Neural crest cell (in vitro differentiated cells): ENCODE measurements at regions not wholly inside any gene's neighbourhood (a gene's known extent, or its start where the extent isn't known, plus 50 kb on each side); places are given as distances from the start of the nearest gene placed in this dataset.

Experiments used
- DNase-seq: peaks from one replicate; pipeline ENCODE4 v3.0.0; 2021; ENCODE audit warnings: low read depth, mixed read lengths, low spot score
- H3K27ac Mint-ChIP-seq: one replicate; pipeline ENCODE4 v1.8.0; 2021; ENCODE audit warnings: mild to moderate bottlenecking, mixed read lengths; ENCODE audit not compliant: unreplicated experiment
- H3K27me3 Mint-ChIP-seq: 2 replicates; pipeline ENCODE4 v1.8.0; 2021; ENCODE audit warnings: low read depth, mild to moderate bottlenecking, mixed read lengths
- H3K36me3 Mint-ChIP-seq: 2 replicates; pipeline ENCODE4 v1.8.0; 2021; ENCODE audit warnings: low read depth, mild to moderate bottlenecking, mixed read lengths
- H3K4me1 Mint-ChIP-seq: 2 replicates; pipeline ENCODE4 v1.8.0; 2021; ENCODE audit warnings: mixed read lengths
- H3K4me3 Mint-ChIP-seq: one replicate; pipeline ENCODE4 v1.8.0; 2021; ENCODE audit warnings: mild to moderate bottlenecking, mixed read lengths
- H3K9me3 Mint-ChIP-seq: 2 replicates; pipeline ENCODE4 v1.8.0; 2021; ENCODE audit warnings: mixed read lengths
- CTCF ChIP-seq: fragments of 200-600 bp; sonication (generic); conservative IDR thresholded peaks from 2 replicates; pipeline ENCODE4 v1.5.0; 2021; ENCODE audit warnings: antibody characterized with exemption, mild to moderate bottlenecking

GRCh38 chr21:16811011-16811410, 701.8 kb upstream of the CXADR start:
- Mint-ChIP-seq H3K4me1 (no peaks in the 10 kb centered on the region), H3K9me3 (peaks cover 8% of the 10 kb centered on the region), H3K27me3 (no peaks in the 10 kb centered on the region), H3K36me3 (no peaks in the 10 kb centered on the region), H3K4me3 (no peak overlapping the region), H3K27ac (no peak overlapping the region)
- no peak for DNase-seq
- TF ChIP-seq CTCF = no peak

- H3K9me3 Mint-ChIP-seq = peaks cover 5% of the 10 kb centered on the region
- no peak overlapping the region for H3K27ac Mint-ChIP-seq
- H3K27me3 Mint-ChIP-seq = no peaks in the 10 kb centered on the region
- TF ChIP-seq CTCF = no peak
- H3K4me3 Mint-ChIP-seq = no peak overlapping the region
- DNase-seq = no peak
- no peaks in the 10 kb centered on the region for H3K36me3 Mint-ChIP-seq
- no peaks in the 10 kb centered on the region for H3K4me1 Mint-ChIP-seq
Observed at GRCh38 chr21:16811970-16812369, 700.9 kb upstream of the CXADR start.

GRCh38 chr21:16815243-16815642, 697.6 kb upstream of the CXADR start:
- TF ChIP-seq CTCF = no peak
- no peak overlapping the region for H3K27ac Mint-ChIP-seq
- no peaks in the 10 kb centered on the region for H3K27me3 Mint-ChIP-seq
- no peaks in the 10 kb centered on the region for H3K9me3 Mint-ChIP-seq
- no peak for DNase-seq
- no peaks in the 10 kb centered on the region for H3K4me1 Mint-ChIP-seq
- no peak overlapping the region for H3K4me3 Mint-ChIP-seq
- no peaks in the 10 kb centered on the region for H3K36me3 Mint-ChIP-seq

GRCh38 chr21:16821588-16821987, 691.3 kb upstream of the CXADR start:
- H3K27me3 Mint-ChIP-seq = no peaks in the 10 kb centered on the region
- H3K9me3 Mint-ChIP-seq = no peaks in the 10 kb centered on the region

GRCh38 chr21:16829532-16829931, 683.3 kb upstream of the CXADR start:
- Mint-ChIP-seq H3K4me1 (no peaks in the 10 kb centered on the region), H3K27me3 (no peaks in the 10 kb centered on the region), H3K4me3 (no peak overlapping the region), H3K27ac (no peak overlapping the region), H3K9me3 (no peaks in the 10 kb centered on the region), H3K36me3 (no peaks in the 10 kb centered on the region)
- TF ChIP-seq CTCF = no peak
- DNase-seq = no peak

More at GRCh38 chr21:16821588-16821987, 691.3 kb upstream of the CXADR start:
- TF ChIP-seq CTCF = no peak
- H3K27ac Mint-ChIP-seq = no peak overlapping the region
- H3K36me3 Mint-ChIP-seq = no peaks in the 10 kb centered on the region
- no peak for DNase-seq
- H3K4me3 Mint-ChIP-seq = no peak overlapping the region
- no peaks in the 10 kb centered on the region for H3K4me1 Mint-ChIP-seq

GRCh38 chr21:16832791-16833190, 680.1 kb upstream of the CXADR start:
- Mint-ChIP-seq H3K27me3 (no peaks in the 10 kb centered on the region), H3K36me3 (no peaks in the 10 kb centered on the region), H3K4me3 (no peak overlapping the region), H3K9me3 (no peaks in the 10 kb centered on the region), H3K27ac (no peak overlapping the region), H3K4me1 (no peaks in the 10 kb centered on the region)
- TF ChIP-seq CTCF = no peak
- no peak for DNase-seq
